Bronchial epithelial cell (primary cell): ENCODE measurements at regions not wholly inside any gene's neighbourhood (a gene's known extent, or its start where the extent isn't known, plus 50 kb on each side); places are given as distances from the start of the nearest gene placed in this dataset.

ENCODE experiments used
- DNase-seq: peaks from one replicate; pipeline ENCODE4 v3.0.0-alpha.2; 2010; ENCODE audit warnings: low read depth
- FAIRE-seq: peaks from 2 replicates; lab custom pipeline; 2011; peaks lifted over from hg19 to GRCh38; lab: Jason Lieb, UNC
- H3K27me3 ChIP-seq: 2 replicates; pipeline ENCODE4 v1.5.1; 2011; ENCODE audit warnings: low read length; ENCODE audit not compliant: control insufficient read depth, insufficient read depth
- H3K36me3 ChIP-seq: 2 replicates; pipeline ENCODE4 v1.5.1; 2011; ENCODE audit warnings: low read length; ENCODE audit not compliant: control insufficient read depth, insufficient read depth
- H3K4me3 ChIP-seq: 2 replicates; pipeline ENCODE4 v1.5.1; 2011; ENCODE audit warnings: mild to moderate bottlenecking, low read depth, low read length, control low read depth
- CTCF ChIP-seq: IDR thresholded peaks from 2 replicates; pipeline ENCODE4 v1.5.1; 2011; ENCODE audit warnings: mild to moderate bottlenecking, moderate library complexity, low read length, control low read depth, inconsistent platforms; ENCODE audit not compliant: insufficient read depth, severe bottlenecking

- H3K4me3 ChIP-seq: no peak overlapping the region
- no peaks in the 10 kb centered on the region for H3K27me3 ChIP-seq
- H3K36me3 ChIP-seq: no peaks in the 10 kb centered on the region
- TF ChIP-seq CTCF: no peak
- DNase-seq: no peak
- no peak for FAIRE-seq
Measured at GRCh38 chr20:6703047-6703446, 64.4 kb upstream of the BMP2 start.

GRCh38 chr20:6702144-6702543, 65.3 kb upstream of the BMP2 start:
- TF ChIP-seq CTCF: no peak
- DNase-seq (peak; percentile 39), FAIRE-seq (no peak)
- H3K36me3 ChIP-seq: no peaks in the 10 kb centered on the region
- H3K4me3 ChIP-seq: no peak overlapping the region
- no peaks in the 10 kb centered on the region for H3K27me3 ChIP-seq

- TF ChIP-seq CTCF: no peak
- no peak for FAIRE-seq
- H3K27me3 ChIP-seq: no peaks in the 10 kb centered on the region
- no peaks in the 10 kb centered on the region for H3K36me3 ChIP-seq
- H3K4me3 ChIP-seq: no peak overlapping the region
- no peak for DNase-seq
Measured at GRCh38 chr20:6700563-6701329, 66.7 kb upstream of the BMP2 start.

- FAIRE-seq (no peak), DNase-seq (peak; percentile 33)
- Histone ChIP-seq H3K27me3 (no peaks in the 10 kb centered on the region), H3K4me3 (no peak overlapping the region), H3K36me3 (no peaks in the 10 kb centered on the region)
- TF ChIP-seq CTCF: no peak
Measured at GRCh38 chr20:6699921-6700562, 67.4 kb upstream of the BMP2 start.

- no peak for TF ChIP-seq CTCF
- Histone ChIP-seq H3K4me3 (no peak overlapping the region), H3K27me3 (no peaks in the 10 kb centered on the region), H3K36me3 (no peaks in the 10 kb centered on the region)
- no peak for DNase-seq
- no peak for FAIRE-seq
Measured at GRCh38 chr20:6698723-6699122, 68.8 kb upstream of the BMP2 start.

- Histone ChIP-seq H3K27me3 (no peaks in the 10 kb centered on the region), H3K4me3 (no peak overlapping the region), H3K36me3 (no peaks in the 10 kb centered on the region)
- peak; percentile 93 for FAIRE-seq
- DNase-seq: peak; percentile 83
- no peak for TF ChIP-seq CTCF
Measured at GRCh38 chr20:6698056-6698455, 69.4 kb upstream of the BMP2 start.
